ENCODE measurements at regions not wholly inside any gene's neighbourhood (a gene's known extent, or its start where the extent isn't known, plus 50 kb on each side); places are given as distances from the start of the nearest gene placed in this dataset.

DNA sequence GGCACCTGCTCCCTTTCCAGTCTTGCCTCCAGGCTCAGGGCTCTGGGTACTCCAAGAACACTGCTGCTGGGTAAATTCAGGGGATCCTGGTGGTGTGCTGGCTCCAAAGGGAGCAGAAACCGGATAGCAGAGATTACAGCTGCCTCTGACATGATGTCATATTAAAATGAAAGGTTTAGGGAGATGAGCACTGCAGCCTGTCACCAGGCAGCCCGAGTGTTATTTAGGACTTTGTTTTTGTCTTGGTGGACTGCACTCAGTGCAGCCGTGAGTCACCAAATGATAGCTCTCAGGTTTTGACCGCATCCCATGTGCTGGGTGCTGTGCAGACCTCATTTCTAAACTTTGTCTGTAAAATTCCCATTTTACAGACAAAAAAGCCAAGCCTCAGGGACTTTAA is 266.0 kb upstream of the CRY1 start:
- DNase-seq (ENCODE audit: low read depth), result no peak
- no peak overlapping the region for H3K4me3 ChIP-seq (ENCODE audit: control insufficient read depth, low read depth, low read length)
- TF ChIP-seq, protein P1, sequence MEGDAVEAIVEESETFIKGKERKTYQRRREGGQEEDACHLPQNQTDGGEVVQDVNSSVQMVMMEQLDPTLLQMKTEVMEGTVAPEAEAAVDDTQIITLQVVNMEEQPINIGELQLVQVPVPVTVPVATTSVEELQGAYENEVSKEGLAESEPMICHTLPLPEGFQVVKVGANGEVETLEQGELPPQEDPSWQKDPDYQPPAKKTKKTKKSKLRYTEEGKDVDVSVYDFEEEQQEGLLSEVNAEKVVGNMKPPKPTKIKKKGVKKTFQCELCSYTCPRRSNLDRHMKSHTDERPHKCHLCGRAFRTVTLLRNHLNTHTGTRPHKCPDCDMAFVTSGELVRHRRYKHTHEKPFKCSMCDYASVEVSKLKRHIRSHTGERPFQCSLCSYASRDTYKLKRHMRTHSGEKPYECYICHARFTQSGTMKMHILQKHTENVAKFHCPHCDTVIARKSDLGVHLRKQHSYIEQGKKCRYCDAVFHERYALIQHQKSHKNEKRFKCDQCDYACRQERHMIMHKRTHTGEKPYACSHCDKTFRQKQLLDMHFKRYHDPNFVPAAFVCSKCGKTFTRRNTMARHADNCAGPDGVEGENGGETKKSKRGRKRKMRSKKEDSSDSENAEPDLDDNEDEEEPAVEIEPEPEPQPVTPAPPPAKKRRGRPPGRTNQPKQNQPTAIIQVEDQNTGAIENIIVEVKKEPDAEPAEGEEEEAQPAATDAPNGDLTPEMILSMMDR (IDR thresholded peaks at IDR 0.05; ENCODE audit: control insufficient read depth, insufficient read depth, low read depth, low read length, missing control alignments), result no peak

DNA sequence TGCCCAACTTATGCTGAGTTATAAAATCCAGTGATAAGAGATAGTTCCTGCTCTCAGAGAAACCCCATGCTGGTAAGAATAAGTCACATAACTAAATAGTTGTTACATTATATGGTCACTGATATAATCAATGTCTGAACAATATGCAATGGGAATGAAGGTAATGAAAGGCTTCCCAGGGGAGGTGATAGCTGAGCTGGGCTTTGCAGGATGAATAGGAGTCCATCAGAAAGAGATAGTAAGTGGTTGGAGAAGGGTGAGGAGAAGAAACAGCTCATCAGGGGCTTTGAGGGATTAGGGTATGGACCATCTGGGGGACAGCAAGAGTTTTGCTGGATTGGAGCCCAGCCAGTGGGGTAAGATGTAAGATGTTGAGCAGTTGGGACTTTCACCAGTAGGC is 266.7 kb upstream of the CRY1 start:
- no peak overlapping the region for H3K4me3 ChIP-seq (ENCODE audit: control insufficient read depth, low read depth, low read length)
- TF ChIP-seq, protein P1 (IDR thresholded peaks at IDR 0.05; ENCODE audit: control insufficient read depth, insufficient read depth, low read depth, low read length, missing control alignments), result no peak

GRCh38 chr12:107360482-107360881 is 267.1 kb upstream of the CRY1 start:
- H3K4me3 ChIP-seq (ENCODE audit: control insufficient read depth, low read depth, low read length), result no peak overlapping the region
- TF ChIP-seq, protein P1 (IDR thresholded peaks at IDR 0.05; ENCODE audit: control insufficient read depth, insufficient read depth, low read depth, low read length, missing control alignments), result no peak
- DNase-seq (ENCODE audit: low read depth), result no peak

More for the DNA sequence above, 266.7 kb upstream of the CRY1 start:
- no peak for DNase-seq (ENCODE audit: low read depth)

DNA sequence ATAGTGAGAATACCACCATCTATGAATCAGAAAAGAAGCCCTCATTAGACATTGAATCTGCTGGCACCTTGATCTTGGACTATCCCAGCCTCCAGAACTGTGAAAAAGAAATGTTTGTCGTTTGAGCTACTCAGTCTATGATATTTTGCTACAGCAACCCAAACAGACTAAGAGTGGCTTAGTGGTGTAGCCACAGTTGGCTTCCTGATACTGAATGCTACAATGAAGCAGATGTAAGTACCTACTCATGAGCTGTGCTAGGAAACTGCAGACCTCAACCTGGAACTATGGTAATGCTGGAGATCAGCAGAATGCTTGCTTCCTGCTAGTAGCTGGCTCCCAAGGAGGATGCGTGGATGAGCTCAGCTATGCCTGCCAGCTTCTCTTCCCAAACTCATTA is 268.6 kb upstream of the CRY1 start:
- H3K4me3 ChIP-seq (ENCODE audit: control insufficient read depth, low read depth, low read length), result no peak overlapping the region
- no peak for DNase-seq (ENCODE audit: low read depth)
- TF ChIP-seq, protein P1 (IDR thresholded peaks at IDR 0.05; ENCODE audit: control insufficient read depth, insufficient read depth, low read depth, low read length, missing control alignments), result no peak

- no peak for DNase-seq (ENCODE audit: low read depth)
- TF ChIP-seq, protein P1 (IDR thresholded peaks at IDR 0.05; ENCODE audit: control insufficient read depth, insufficient read depth, low read depth, low read length, missing control alignments), result no peak
- H3K4me3 ChIP-seq (ENCODE audit: control insufficient read depth, low read depth, low read length), result no peak overlapping the region
Measured at GRCh38 chr12:107362960-107363359, 269.6 kb upstream of the CRY1 start.

DNA sequence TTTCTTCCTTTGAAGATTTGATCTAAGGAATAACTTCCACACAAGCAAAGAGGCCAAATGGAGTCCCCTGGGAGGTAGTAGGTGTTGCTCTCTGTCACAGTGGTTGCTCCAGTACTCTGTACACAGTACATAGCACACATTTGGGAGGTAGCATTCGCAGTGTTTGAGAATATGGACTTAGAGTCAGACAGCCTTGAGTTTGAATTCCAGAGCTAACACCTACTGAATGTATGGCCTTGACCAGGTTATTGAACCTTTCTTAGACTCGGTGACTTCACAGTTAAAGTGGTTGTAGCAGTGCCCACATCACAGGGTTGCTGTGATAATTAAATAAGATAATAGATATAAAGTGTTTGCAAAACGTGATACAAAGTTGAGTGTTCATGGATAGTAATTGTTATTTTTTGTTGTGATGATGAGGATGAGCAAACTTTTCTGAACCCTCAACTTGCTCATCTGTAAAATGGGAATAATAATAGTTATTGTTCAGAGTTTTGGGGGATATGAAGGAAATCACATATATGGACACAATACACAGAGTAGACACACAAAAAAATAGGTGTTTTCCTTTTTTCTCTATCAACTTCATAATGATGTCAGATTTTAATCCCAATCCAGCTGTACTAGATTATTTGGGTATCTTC is 271.6 kb upstream of the CRY1 start:
- TF ChIP-seq, protein P1 (IDR thresholded peaks at IDR 0.05; ENCODE audit: control insufficient read depth, insufficient read depth, low read depth, low read length, missing control alignments), result no peak
- no peak overlapping the region for H3K4me3 ChIP-seq (ENCODE audit: control insufficient read depth, low read depth, low read length)
- DNase-seq (ENCODE audit: low read depth), result no peak

All from AG09309 (cell line).